ENCODE measurements at regions not wholly inside any gene's neighbourhood (a gene's known extent, or its start where the extent isn't known, plus 50 kb on each side); places are given as distances from the start of the nearest gene placed in this dataset.
A peak's percentile ranks its signal among the peaks of the same experiment; 100 is the strongest.

- H3K27ac ChIP-seq (ENCODE audit: low read depth, low read length): no peak overlapping the region
- Mint-ChIP-seq H3K9me3 (ENCODE audit: unreplicated experiment) (no peaks in the 10 kb centered on the region), H3K4me1 (ENCODE audit: low read depth, unreplicated experiment) (peaks cover 11% of the 10 kb centered on the region), H3K4me3 (ENCODE audit: unreplicated experiment) (no peak overlapping the region), H3K27me3 (ENCODE audit: low read depth, unreplicated experiment) (peaks cover 10% of the 10 kb centered on the region), H3K27ac (ENCODE audit: unreplicated experiment) (peak overlapping the region; percentile 43), H3K36me3 (ENCODE audit: low read depth, unreplicated experiment) (no peaks in the 10 kb centered on the region)
- no peaks in the 10 kb centered on the region for H4K20me1 ChIP-seq (ENCODE audit: insufficient read depth, low read length)
- no peaks in the 10 kb centered on the region for H3K36me3 ChIP-seq (ENCODE audit: insufficient read depth, low read length)
- no peaks in the 10 kb centered on the region for H3K4me1 ChIP-seq (ENCODE audit: insufficient read depth, low read length)
- TF ChIP-seq EZH2 (IDR thresholded peaks at IDR 0.05; ENCODE audit: insufficient read depth, low read length) (no peak), CTCF (IDR thresholded peaks at IDR 0.05; ENCODE audit: insufficient read depth, low read depth, low read length) (no peak)
- H3K79me2 ChIP-seq (ENCODE audit: insufficient read depth, low read length): no peaks in the 10 kb centered on the region
- no peak overlapping the region for H3K4me3 ChIP-seq (ENCODE audit: insufficient read depth, low read depth, low read length)
- H3K4me2 ChIP-seq (ENCODE audit: low read length): no peak overlapping the region
- no peaks in the 10 kb centered on the region for H3K9me3 ChIP-seq (ENCODE audit: insufficient read depth, low read depth, low read length)
- FAIRE-seq: no peak
- H2AFZ ChIP-seq (ENCODE audit: low read depth, low read length): no peak overlapping the region
- DNase-seq (ENCODE audit: low read depth): no peak
- no peaks in the 10 kb centered on the region for H3K27me3 ChIP-seq (ENCODE audit: insufficient read depth, low read length)
- H3K9ac ChIP-seq (ENCODE audit: low read length): no peak overlapping the region
Observed at GRCh38 chr1:147834181-147834580, 68.4 kb upstream of the GJA8 start.

- no peaks in the 10 kb centered on the region for H3K9me3 Mint-ChIP-seq (ENCODE audit: unreplicated experiment)
- no peak overlapping the region for H3K9ac ChIP-seq (ENCODE audit: low read length)
- no peaks in the 10 kb centered on the region for H3K79me2 ChIP-seq (ENCODE audit: insufficient read depth, low read length)
- no peak for FAIRE-seq
- no peak overlapping the region for H3K4me3 Mint-ChIP-seq (ENCODE audit: unreplicated experiment)
- no peaks in the 10 kb centered on the region for H3K27me3 ChIP-seq (ENCODE audit: insufficient read depth, low read length)
- no peak overlapping the region for H3K4me2 ChIP-seq (ENCODE audit: low read length)
- no peak overlapping the region for H2AFZ ChIP-seq (ENCODE audit: low read depth, low read length)
- no peaks in the 10 kb centered on the region for H4K20me1 ChIP-seq (ENCODE audit: insufficient read depth, low read length)
- no peak overlapping the region for H3K27ac Mint-ChIP-seq (ENCODE audit: unreplicated experiment)
- H3K4me1 ChIP-seq (ENCODE audit: insufficient read depth, low read length): no peaks in the 10 kb centered on the region
- DNase-seq (ENCODE audit: low read depth): no peak
- H3K27me3 Mint-ChIP-seq (ENCODE audit: low read depth, unreplicated experiment): peaks cover 10% of the 10 kb centered on the region
- peaks cover 11% of the 10 kb centered on the region for H3K4me1 Mint-ChIP-seq (ENCODE audit: low read depth, unreplicated experiment)
- TF ChIP-seq CTCF (IDR thresholded peaks at IDR 0.05; ENCODE audit: insufficient read depth, low read depth, low read length) (no peak), EZH2 (IDR thresholded peaks at IDR 0.05; ENCODE audit: insufficient read depth, low read length) (no peak)
- no peaks in the 10 kb centered on the region for H3K9me3 ChIP-seq (ENCODE audit: insufficient read depth, low read depth, low read length)
- H3K36me3 Mint-ChIP-seq (ENCODE audit: low read depth, unreplicated experiment): no peaks in the 10 kb centered on the region
- no peak overlapping the region for H3K27ac ChIP-seq (ENCODE audit: low read depth, low read length)
- no peaks in the 10 kb centered on the region for H3K36me3 ChIP-seq (ENCODE audit: insufficient read depth, low read length)
- no peak overlapping the region for H3K4me3 ChIP-seq (ENCODE audit: insufficient read depth, low read depth, low read length)
Observed at GRCh38 chr1:147834810-147835209, 67.8 kb upstream of the GJA8 start.

- Histone ChIP-seq H3K79me2 (ENCODE audit: insufficient read depth, low read length) (no peaks in the 10 kb centered on the region), H3K4me3 (ENCODE audit: insufficient read depth, low read depth, low read length) (no peak overlapping the region), H3K4me1 (ENCODE audit: insufficient read depth, low read length) (no peaks in the 10 kb centered on the region), H3K9me3 (ENCODE audit: insufficient read depth, low read depth, low read length) (no peaks in the 10 kb centered on the region), H3K4me2 (ENCODE audit: low read length) (no peak overlapping the region), H4K20me1 (ENCODE audit: insufficient read depth, low read length) (no peaks in the 10 kb centered on the region), H3K36me3 (ENCODE audit: insufficient read depth, low read length) (no peaks in the 10 kb centered on the region), H3K9ac (ENCODE audit: low read length) (no peak overlapping the region), H3K27me3 (ENCODE audit: insufficient read depth, low read length) (no peaks in the 10 kb centered on the region), H3K27ac (ENCODE audit: low read depth, low read length) (no peak overlapping the region), H2AFZ (ENCODE audit: low read depth, low read length) (no peak overlapping the region)
- peaks cover 4% of the 10 kb centered on the region for H3K9me3 Mint-ChIP-seq (ENCODE audit: unreplicated experiment)
- H3K4me1 Mint-ChIP-seq (ENCODE audit: low read depth, unreplicated experiment): peaks cover 11% of the 10 kb centered on the region
- no peak for DNase-seq (ENCODE audit: low read depth)
- H3K27me3 Mint-ChIP-seq (ENCODE audit: low read depth, unreplicated experiment): peaks cover 11% of the 10 kb centered on the region
- H3K36me3 Mint-ChIP-seq (ENCODE audit: low read depth, unreplicated experiment): no peaks in the 10 kb centered on the region
- TF ChIP-seq CTCF (IDR thresholded peaks at IDR 0.05; ENCODE audit: insufficient read depth, low read depth, low read length) (no peak), EZH2 (IDR thresholded peaks at IDR 0.05; ENCODE audit: insufficient read depth, low read length) (no peak)
- H3K4me3 Mint-ChIP-seq (ENCODE audit: unreplicated experiment): no peak overlapping the region
- FAIRE-seq: no peak
- H3K27ac Mint-ChIP-seq (ENCODE audit: unreplicated experiment): peak overlapping the region; percentile 38
Observed at GRCh38 chr1:147837129-147837963, 65.2 kb upstream of the GJA8 start.

Data from astrocyte (in vitro differentiated cells and primary cell).